C4-2B (cell line): ENCODE measurements at regions not wholly inside any gene's neighbourhood (a gene's known extent, or its start where the extent isn't known, plus 50 kb on each side); places are given as distances from the start of the nearest gene placed in this dataset.

Experiments used
- CTCF ChIP-seq: fragments of 450-650 bp; conservative IDR thresholded peaks from 2 replicates; pipeline ENCODE4 v1.5.1; 2017; ENCODE audit warnings: mild to moderate bottlenecking
- ZFX ChIP-seq: fragments of 450-650 bp; IDR thresholded peaks from 2 replicates; pipeline ENCODE4 v1.6.1; 2017

GRCh38 chr15:96690733-96691132 lies 360.2 kb downstream of the NR2F2 start:
- no peak for TF ChIP-seq CTCF
- TF ChIP-seq ZFX, result no peak
